ENCODE measurements at regions not wholly inside any gene's neighbourhood (a gene's known extent, or its start where the extent isn't known, plus 50 kb on each side); places are given as distances from the start of the nearest gene placed in this dataset.

DNA sequence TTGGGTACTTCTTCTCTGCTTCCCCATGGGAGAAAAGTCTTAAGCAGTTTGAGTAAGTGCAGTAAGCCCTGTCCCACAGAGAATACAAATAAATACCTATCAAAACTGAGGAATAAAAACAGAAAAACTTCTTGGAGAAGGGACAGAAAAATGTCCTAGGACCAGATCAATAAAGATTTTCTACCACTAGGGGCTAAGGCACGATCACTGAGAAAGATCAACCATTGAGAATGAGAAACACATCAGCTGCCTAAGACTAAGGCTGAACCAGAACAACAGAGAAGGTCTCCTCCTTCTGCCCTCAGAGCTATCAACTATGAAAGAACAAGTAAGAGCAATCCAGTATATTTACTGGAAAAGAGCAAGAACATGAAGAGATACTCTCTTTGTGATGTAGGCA, 763.6 kb upstream of the LRRTM1 start:
- CTCF ChIA-PET (ENCODE audit: partially characterized antibody), result no interaction called here
- no peaks in the 10 kb centered on the region for H3K36me3 ChIP-seq (ENCODE audit: insufficient read depth, low read length)
- no peak overlapping the region for H3K4me3 ChIP-seq (ENCODE audit: low read length in 2 of 2)
- no peaks in the 10 kb centered on the region for H3K4me1 Mint-ChIP-seq
- H3K9me3 Mint-ChIP-seq, result peaks cover 2 to 26% (median 11%) of the 10 kb centered on the region in 8 donors
- H3K27ac Mint-ChIP-seq, result no peak overlapping the region
- no peak overlapping the region for H3K4me3 Mint-ChIP-seq
- H3K27me3 ChIP-seq (ENCODE audit: insufficient read depth, low read length), result no peaks in the 10 kb centered on the region
- no peaks in the 10 kb centered on the region for H3K36me3 Mint-ChIP-seq
- no peak for DNase-seq
- H3K27ac ChIP-seq (ENCODE audit: low read depth, low read length), result no peak overlapping the region
- POLR2A ChIA-PET (ENCODE audit: partially characterized antibody), result no interaction called here
- no peaks in the 10 kb centered on the region for H3K27me3 Mint-ChIP-seq
- H3K9me3 ChIP-seq (ENCODE audit: control insufficient read depth in 1 of 2, low read length in 2 of 2), result no peaks in the 10 kb centered on the region
- intact Hi-C loops (cut with micrococcal nuclease), result no loop called here
- no peaks in the 10 kb centered on the region for H3K4me1 ChIP-seq (ENCODE audit: insufficient read depth, low read length)

GRCh38 chr2:81061016-81061415, 756.5 kb upstream of the LRRTM1 start:
- no peak overlapping the region for H3K4me3 ChIP-seq (ENCODE audit: low read length in 2 of 2)
- H3K9me3 ChIP-seq (ENCODE audit: control insufficient read depth in 1 of 2, low read length in 2 of 2), result no peaks in the 10 kb centered on the region
- no peaks in the 10 kb centered on the region for H3K27me3 Mint-ChIP-seq
- ChIA-PET CTCF (ENCODE audit: partially characterized antibody) (no interaction called here), POLR2A (ENCODE audit: partially characterized antibody) (no interaction called here)
- no peak overlapping the region for H3K4me3 Mint-ChIP-seq
- no peaks in the 10 kb centered on the region for H3K4me1 ChIP-seq (ENCODE audit: insufficient read depth, low read length)
- peaks cover 6 to 28% (median 19%) of the 10 kb centered on the region in 8 donors for H3K9me3 Mint-ChIP-seq
- H3K27ac Mint-ChIP-seq, result no peak overlapping the region
- no peaks in the 10 kb centered on the region for H3K4me1 Mint-ChIP-seq
- no peak overlapping the region for H3K27ac ChIP-seq (ENCODE audit: low read depth, low read length)
- DNase-seq, result no peak
- intact Hi-C loops (cut with micrococcal nuclease), result no loop called here
- H3K36me3 Mint-ChIP-seq, result no peaks in the 10 kb centered on the region
- no peaks in the 10 kb centered on the region for H3K27me3 ChIP-seq (ENCODE audit: insufficient read depth, low read length)
- no peaks in the 10 kb centered on the region for H3K36me3 ChIP-seq (ENCODE audit: insufficient read depth, low read length)

DNA sequence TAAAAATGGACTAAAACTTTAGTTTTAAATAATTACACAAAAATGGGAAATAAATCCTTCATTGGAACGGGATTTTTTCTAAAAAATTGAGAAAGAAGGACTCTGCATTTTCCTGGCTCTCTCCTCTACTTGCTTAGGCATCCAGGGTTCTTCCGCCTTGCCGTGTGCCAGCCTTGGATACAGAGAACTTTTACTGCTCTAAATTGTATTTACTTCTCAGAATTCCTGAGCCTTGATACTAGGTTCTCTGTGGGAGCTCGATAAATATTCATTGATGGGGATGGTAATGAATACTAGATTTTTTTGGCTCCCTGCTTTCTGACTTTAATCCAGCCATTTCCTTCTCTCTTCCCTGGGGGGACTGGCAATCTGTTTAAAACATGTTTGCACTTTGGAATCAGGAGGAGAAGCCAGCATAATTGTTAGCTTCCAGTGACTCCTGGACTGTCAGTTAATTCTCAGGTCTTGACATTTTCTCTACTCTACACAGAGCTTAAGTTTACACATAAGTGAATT, 746.1 kb upstream of the LRRTM1 start:
- Histone ChIP-seq H3K4me3 (ENCODE audit: low read length in 2 of 2) (no peak overlapping the region), H3K27me3 (ENCODE audit: insufficient read depth, low read length) (no peaks in the 10 kb centered on the region), H3K27ac (ENCODE audit: low read depth, low read length) (no peak overlapping the region), H3K4me1 (ENCODE audit: insufficient read depth, low read length) (no peaks in the 10 kb centered on the region), H3K36me3 (ENCODE audit: insufficient read depth, low read length) (no peaks in the 10 kb centered on the region), H3K9me3 (ENCODE audit: control insufficient read depth in 1 of 2, low read length in 2 of 2) (no peaks in the 10 kb centered on the region)
- intact Hi-C loops (cut with micrococcal nuclease), result no loop called here
- H3K9me3 Mint-ChIP-seq, result peaks cover 2 to 41% (median 13%) of the 10 kb centered on the region in 8 donors
- H3K4me3 Mint-ChIP-seq, result no peak overlapping the region
- no peak for DNase-seq
- H3K27ac Mint-ChIP-seq, result no peak overlapping the region
- no peaks in the 10 kb centered on the region for H3K36me3 Mint-ChIP-seq
- no peaks in the 10 kb centered on the region for H3K4me1 Mint-ChIP-seq
- ChIA-PET POLR2A (ENCODE audit: partially characterized antibody) (no interaction called here), CTCF (ENCODE audit: partially characterized antibody) (no interaction called here)
- no peaks in the 10 kb centered on the region for H3K27me3 Mint-ChIP-seq

GRCh38 chr2:81043681-81044080, 739.1 kb upstream of the LRRTM1 start:
- DNase-seq, result no peak
- no peaks in the 10 kb centered on the region for H3K27me3 Mint-ChIP-seq
- no peaks in the 10 kb centered on the region for H3K36me3 ChIP-seq (ENCODE audit: insufficient read depth, low read length)
- H3K4me1 Mint-ChIP-seq, result no peaks in the 10 kb centered on the region
- H3K27ac ChIP-seq (ENCODE audit: low read depth, low read length), result no peak overlapping the region
- ChIA-PET POLR2A (ENCODE audit: partially characterized antibody) (no interaction called here), CTCF (ENCODE audit: partially characterized antibody) (no interaction called here)
- H3K27ac Mint-ChIP-seq, result no peak overlapping the region
- intact Hi-C loops (cut with micrococcal nuclease), result no loop called here
- no peaks in the 10 kb centered on the region for H3K27me3 ChIP-seq (ENCODE audit: insufficient read depth, low read length)
- H3K36me3 Mint-ChIP-seq, result no peaks in the 10 kb centered on the region
- H3K9me3 Mint-ChIP-seq, result peaks cover 4 to 38% (median 18%) of the 10 kb centered on the region in 8 donors
- H3K4me3 ChIP-seq (ENCODE audit: low read length in 2 of 2), result no peak overlapping the region
- no peaks in the 10 kb centered on the region for H3K9me3 ChIP-seq (ENCODE audit: control insufficient read depth in 1 of 2, low read length in 2 of 2)
- H3K4me3 Mint-ChIP-seq, result no peak overlapping the region
- H3K4me1 ChIP-seq (ENCODE audit: insufficient read depth, low read length), result no peaks in the 10 kb centered on the region

GRCh38 chr2:81007104-81007503, 702.6 kb upstream of the LRRTM1 start:
- no peak overlapping the region for H3K27ac ChIP-seq (ENCODE audit: low read depth, low read length)
- Mint-ChIP-seq H3K36me3 (no peaks in the 10 kb centered on the region), H3K27me3 (no peaks in the 10 kb centered on the region), H3K27ac (no peak overlapping the region), H3K9me3 (peaks cover 0 to 24% (median 15%) of the 10 kb centered on the region in 8 donors), H3K4me1 (no peaks in the 10 kb centered on the region), H3K4me3 (no peak overlapping the region)
- peaks cover 0 to 3% of the 10 kb centered on the region in 2 donors for H3K9me3 ChIP-seq (ENCODE audit: control insufficient read depth in 1 of 2, low read length in 2 of 2)
- no peaks in the 10 kb centered on the region for H3K27me3 ChIP-seq (ENCODE audit: insufficient read depth, low read length)
- H3K4me1 ChIP-seq (ENCODE audit: insufficient read depth, low read length), result no peaks in the 10 kb centered on the region
- no peak for DNase-seq
- ChIA-PET POLR2A (ENCODE audit: partially characterized antibody) (no interaction called here), CTCF (ENCODE audit: partially characterized antibody) (no interaction called here)
- no peaks in the 10 kb centered on the region for H3K36me3 ChIP-seq (ENCODE audit: insufficient read depth, low read length)
- H3K4me3 ChIP-seq (ENCODE audit: low read length in 2 of 2), result no peak overlapping the region
- intact Hi-C loops (cut with micrococcal nuclease), result no loop called here

GRCh38 chr2:81002906-81003305, 698.4 kb upstream of the LRRTM1 start:
- Histone ChIP-seq H3K27me3 (ENCODE audit: insufficient read depth, low read length) (no peaks in the 10 kb centered on the region), H3K36me3 (ENCODE audit: insufficient read depth, low read length) (no peaks in the 10 kb centered on the region), H3K27ac (ENCODE audit: low read depth, low read length) (no peak overlapping the region), H3K4me3 (ENCODE audit: low read length in 2 of 2) (no peak overlapping the region), H3K4me1 (ENCODE audit: insufficient read depth, low read length) (no peaks in the 10 kb centered on the region), H3K9me3 (ENCODE audit: control insufficient read depth in 1 of 2, low read length in 2 of 2) (peaks cover 0 to 3% of the 10 kb centered on the region in 2 donors)
- Mint-ChIP-seq H3K36me3 (no peaks in the 10 kb centered on the region), H3K4me1 (no peaks in the 10 kb centered on the region), H3K9me3 (peaks cover 0 to 37% (median 23%) of the 10 kb centered on the region in 8 donors), H3K27me3 (no peaks in the 10 kb centered on the region), H3K27ac (no peak overlapping the region), H3K4me3 (no peak overlapping the region)
- DNase-seq, result no peak
- CTCF ChIA-PET (ENCODE audit: partially characterized antibody), result no interaction called here
- intact Hi-C loops (cut with micrococcal nuclease), result no loop called here
- POLR2A ChIA-PET (ENCODE audit: partially characterized antibody), result no interaction called here

DNA sequence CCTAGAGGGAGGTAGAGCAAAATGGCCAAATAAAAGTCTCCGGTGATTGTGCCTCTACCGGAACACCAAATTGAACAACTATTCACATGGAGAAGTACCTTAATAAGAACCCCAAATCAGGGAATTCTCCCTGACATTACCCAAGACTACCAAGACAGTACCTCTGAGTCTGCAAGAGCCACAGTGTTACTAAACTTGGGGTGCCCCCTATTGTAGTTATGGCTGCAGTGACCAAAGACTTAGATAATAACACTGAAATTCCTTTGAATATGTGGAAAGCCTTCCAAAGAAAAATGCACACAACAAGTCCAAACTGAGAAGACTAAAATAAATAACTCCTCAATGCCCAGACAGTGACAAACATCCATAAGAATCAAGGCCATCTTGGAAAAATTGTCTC, 682.9 kb upstream of the LRRTM1 start:
- no peak overlapping the region for H3K27ac ChIP-seq (ENCODE audit: low read depth, low read length)
- Mint-ChIP-seq H3K4me3 (no peak overlapping the region), H3K27me3 (no peaks in the 10 kb centered on the region), H3K27ac (no peak overlapping the region), H3K9me3 (peaks cover 2 to 30% (median 18%) of the 10 kb centered on the region in 8 donors), H3K36me3 (no peaks in the 10 kb centered on the region), H3K4me1 (no peaks in the 10 kb centered on the region)
- H3K27me3 ChIP-seq (ENCODE audit: insufficient read depth, low read length), result no peaks in the 10 kb centered on the region
- intact Hi-C loops (cut with micrococcal nuclease), result no loop called here
- DNase-seq, result no peak
- ChIA-PET POLR2A (ENCODE audit: partially characterized antibody) (no interaction called here), CTCF (ENCODE audit: partially characterized antibody) (no interaction called here)
- no peaks in the 10 kb centered on the region for H3K36me3 ChIP-seq (ENCODE audit: insufficient read depth, low read length)
- no peaks in the 10 kb centered on the region for H3K9me3 ChIP-seq (ENCODE audit: control insufficient read depth in 1 of 2, low read length in 2 of 2)
- H3K4me3 ChIP-seq (ENCODE audit: low read length in 2 of 2), result no peak overlapping the region
- H3K4me1 ChIP-seq (ENCODE audit: insufficient read depth, low read length), result no peaks in the 10 kb centered on the region

GRCh38 chr2:80969900-80970299, 665.3 kb upstream of the LRRTM1 start:
- ChIA-PET CTCF (ENCODE audit: partially characterized antibody) (no interaction called here), POLR2A (ENCODE audit: partially characterized antibody) (no interaction called here)
- no peaks in the 10 kb centered on the region for H3K4me1 ChIP-seq (ENCODE audit: insufficient read depth, low read length)
- Mint-ChIP-seq H3K4me1 (no peaks in the 10 kb centered on the region), H3K36me3 (peaks cover 0 to 4% of the 10 kb centered on the region in 2 donors), H3K9me3 (peaks cover 0 to 62% (median 37%) of the 10 kb centered on the region in 8 donors), H3K4me3 (no peak overlapping the region), H3K27ac (no peak overlapping the region), H3K27me3 (no peaks in the 10 kb centered on the region)
- peaks cover 0 to 4% of the 10 kb centered on the region in 2 donors for H3K9me3 ChIP-seq (ENCODE audit: control insufficient read depth in 1 of 2, low read length in 2 of 2)
- no peaks in the 10 kb centered on the region for H3K27me3 ChIP-seq (ENCODE audit: insufficient read depth, low read length)
- intact Hi-C loops (cut with micrococcal nuclease), result no loop called here
- no peak overlapping the region for H3K27ac ChIP-seq (ENCODE audit: low read depth, low read length)
- no peak for DNase-seq
- H3K4me3 ChIP-seq (ENCODE audit: low read length in 2 of 2), result no peak overlapping the region
- H3K36me3 ChIP-seq (ENCODE audit: insufficient read depth, low read length), result no peaks in the 10 kb centered on the region

Measured in CD4-positive, alpha-beta memory T cell (primary cell).